DOHH2 (cell line): ENCODE measurements at regions not wholly inside any gene's neighbourhood (a gene's known extent, or its start where the extent isn't known, plus 50 kb on each side); places are given as distances from the start of the nearest gene placed in this dataset.

Source experiments
- H3F3A ChIP-seq: fragments of 200-600 bp; sonication (generic), shearing (Covaris generic); 2 replicates; pipeline ENCODE4 v1.6.0; 2016; ENCODE audit warnings: antibody characterized with exemption, mild to moderate bottlenecking; ENCODE audit not compliant: control insufficient read depth, insufficient read depth
- H3K27ac ChIP-seq: fragments of 200-600 bp; sonication (generic); 2 replicates; pipeline ENCODE4 v1.5.1; 2014; ENCODE audit warnings: low read depth, mild to moderate bottlenecking, low read length, moderate library complexity
- H3K27me3 ChIP-seq: fragments of 200-600 bp; sonication (generic); 2 replicates; pipeline ENCODE4 v1.6.1; 2014; ENCODE audit warnings: mild to moderate bottlenecking, low read length, mixed read lengths; ENCODE audit not compliant: control insufficient read depth
- H3K36me3 ChIP-seq: fragments of 200-600 bp; sonication (generic); 2 replicates; pipeline ENCODE4 v1.6.1; 2014; ENCODE audit warnings: mild to moderate bottlenecking, low read length, moderate library complexity, mixed read lengths; ENCODE audit not compliant: control insufficient read depth
- H3K4me1 ChIP-seq: fragments of 200-600 bp; sonication (generic); 2 replicates; pipeline ENCODE4 v1.6.1; 2014; ENCODE audit warnings: mild to moderate bottlenecking, low read length, mixed read lengths; ENCODE audit not compliant: control insufficient read depth
- H3K4me2 ChIP-seq: fragments of 200-600 bp; sonication (generic); 2 replicates; pipeline ENCODE4 v1.6.0; 2014; ENCODE audit warnings: mild to moderate bottlenecking, low read length, moderate library complexity
- H3K4me3 ChIP-seq: fragments of 200-600 bp; sonication (generic); 2 replicates; pipeline ENCODE4 v1.5.1; 2014; ENCODE audit warnings: mild to moderate bottlenecking, low read length, mixed read lengths
- H3K79me2 ChIP-seq: fragments of 200-600 bp; sonication (generic); 2 replicates; pipeline ENCODE4 v1.6.1; 2014; ENCODE audit warnings: mild to moderate bottlenecking, low read length, mixed read lengths; ENCODE audit not compliant: control insufficient read depth
- H3K9me2 ChIP-seq: fragments of 200-600 bp; sonication (generic); replicated peaks from 2 replicates; pipeline ENCODE4 v1.6.1; 2014; ENCODE audit warnings: mild to moderate bottlenecking, low read length, mixed read lengths; ENCODE audit not compliant: control insufficient read depth
- H3K9me3 ChIP-seq: fragments of 200-600 bp; sonication (generic); 2 replicates; pipeline ENCODE4 v1.6.1; 2014; ENCODE audit warnings: antibody characterized with exemption, low read length, mixed read lengths; ENCODE audit not compliant: control insufficient read depth, insufficient read depth
- H4K20me1 ChIP-seq: fragments of 200-600 bp; sonication (generic); 2 replicates; pipeline ENCODE4 v1.6.0; 2014; ENCODE audit warnings: low read depth, mild to moderate bottlenecking, antibody characterized with exemption, low read length, moderate library complexity; ENCODE audit not compliant: control insufficient read depth, insufficient read depth
- CTCF ChIP-seq: fragments of 200-600 bp; sonication (generic); IDR thresholded peaks from one replicate; pipeline ENCODE4 v1.5.1; 2014; ENCODE audit warnings: antibody characterized with exemption, mild to moderate bottlenecking, low read depth, low read length; ENCODE audit not compliant: poor library complexity, severe bottlenecking
- EZH2phosphoT487 ChIP-seq: fragments of 200-600 bp; sonication (generic); IDR thresholded peaks from 2 replicates; pipeline ENCODE4 v1.6.1; 2017; ENCODE audit warnings: borderline replicate concordance, mild to moderate bottlenecking, antibody characterized with exemption, low read length, moderate library complexity, mixed read lengths

GRCh38 chr1:112267929-112268328, 128.1 kb upstream of the CTTNBP2NL start:
- TF ChIP-seq EZH2phosphoT487 (no peak), CTCF (no peak)
- Histone ChIP-seq H3K9me3 (no peaks in the 10 kb centered on the region), H3K27ac (no peak overlapping the region), H3K4me3 (no peak overlapping the region), H3K4me1 (no peaks in the 10 kb centered on the region), H3K9me2 (no peaks in the 10 kb centered on the region), H3K79me2 (no peaks in the 10 kb centered on the region), H4K20me1 (no peaks in the 10 kb centered on the region), H3K4me2 (no peak overlapping the region), H3K36me3 (no peaks in the 10 kb centered on the region), H3F3A (no peaks in the 10 kb centered on the region), H3K27me3 (peaks cover 12% of the 10 kb centered on the region)

DNA sequence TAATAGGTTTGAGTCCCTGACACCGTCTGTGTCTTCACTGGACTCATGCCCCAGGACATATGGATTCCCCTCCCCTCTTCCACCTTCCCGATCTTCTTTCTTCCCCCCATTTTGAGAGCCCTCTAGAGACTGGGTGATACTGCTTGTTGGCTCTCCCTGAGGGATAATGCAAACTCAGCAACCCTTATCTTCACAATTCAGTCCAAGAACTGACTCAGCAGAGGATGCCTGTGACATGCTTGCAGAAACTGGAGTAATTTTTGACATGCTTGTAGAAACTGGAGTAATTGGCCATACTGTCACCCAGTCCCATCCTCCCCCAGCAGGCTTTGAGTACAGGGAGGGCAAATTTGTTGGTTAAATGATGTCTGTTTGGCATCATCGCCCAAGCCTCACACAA, 127.6 kb upstream of the CTTNBP2NL start:
- H3K4me3 ChIP-seq, result no peak overlapping the region
- H3F3A ChIP-seq, result no peaks in the 10 kb centered on the region
- no peaks in the 10 kb centered on the region for H3K36me3 ChIP-seq
- H3K4me1 ChIP-seq, result no peaks in the 10 kb centered on the region
- TF ChIP-seq CTCF, result no peak
- TF ChIP-seq EZH2phosphoT487, result no peak
- H3K9me3 ChIP-seq, result no peaks in the 10 kb centered on the region
- no peaks in the 10 kb centered on the region for H3K9me2 ChIP-seq
- H4K20me1 ChIP-seq, result no peaks in the 10 kb centered on the region
- H3K27me3 ChIP-seq, result peaks cover 12% of the 10 kb centered on the region
- no peak overlapping the region for H3K4me2 ChIP-seq
- H3K27ac ChIP-seq, result no peak overlapping the region
- H3K79me2 ChIP-seq, result no peaks in the 10 kb centered on the region

GRCh38 chr1:112271270-112271669, 124.7 kb upstream of the CTTNBP2NL start:
- no peak for TF ChIP-seq CTCF
- no peak for TF ChIP-seq EZH2phosphoT487
- Histone ChIP-seq H3K9me3 (no peaks in the 10 kb centered on the region), H3K4me2 (no peak overlapping the region)

More at GRCh38 chr1:112271270-112271669, 124.7 kb upstream of the CTTNBP2NL start:
- Histone ChIP-seq H3K4me3 (no peak overlapping the region), H3K27ac (no peak overlapping the region), H3K27me3 (peaks cover 4% of the 10 kb centered on the region; the same call in 1 of the 2 replicates), H3K36me3 (no peaks in the 10 kb centered on the region), H3K79me2 (no peaks in the 10 kb centered on the region), H3F3A (no peaks in the 10 kb centered on the region), H3K9me2 (no peaks in the 10 kb centered on the region), H4K20me1 (no peaks in the 10 kb centered on the region), H3K4me1 (no peaks in the 10 kb centered on the region)
